ENCODE measurements at regions not wholly inside any gene's neighbourhood (a gene's known extent, or its start where the extent isn't known, plus 50 kb on each side); places are given as distances from the start of the nearest gene placed in this dataset.

DNA sequence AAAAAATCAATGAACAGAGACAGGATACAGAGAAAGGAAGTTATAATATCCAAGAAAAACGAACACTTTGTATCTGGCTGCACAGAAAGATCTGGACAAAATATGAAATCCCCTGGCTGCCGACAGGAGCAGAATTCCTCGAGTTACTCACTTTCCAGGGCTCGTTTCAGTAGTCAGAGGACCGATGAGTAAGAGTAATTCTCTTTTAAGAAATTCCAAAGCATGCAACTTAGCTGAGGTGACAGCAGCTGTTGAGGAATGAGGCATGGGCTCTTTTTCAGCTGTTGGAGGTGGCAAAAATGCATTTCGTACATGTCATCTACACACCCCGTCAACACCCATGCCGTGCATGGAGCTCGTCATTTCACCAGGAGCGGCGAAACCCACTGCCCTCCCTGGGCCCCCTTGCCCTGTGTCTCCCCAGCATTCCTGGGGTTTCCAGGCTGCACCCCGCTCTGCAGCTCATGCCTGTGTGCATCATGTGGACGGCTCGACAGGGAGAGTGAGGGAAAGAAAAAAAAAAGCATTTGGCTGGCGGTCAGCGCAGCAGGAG, 210.8 kb upstream of the SMIM21 start:
- TF ChIP-seq POLR2A (IDR thresholded peaks at IDR 0.05; ENCODE audit: low read length) (no peak), GATA1 (IDR thresholded peaks at IDR 0.05; ENCODE audit: low read depth, low read length) (no peak)
